Right hindlimb (tissue), 1 donor: ENCODE measurements at regions not wholly inside any gene's neighbourhood (a gene's known extent, or its start where the extent isn't known, plus 50 kb on each side); places are given as distances from the start of the nearest gene placed in this dataset.
"Not testable (repeated sequence)": the region's sequence is repeated elsewhere in the genome, so short reads cannot be mapped to it uniquely, and the experiment has no call there.

Experiments used
- DNase-seq: peaks from one replicate; pipeline ENCODE4 v3.0.0-alpha.2; 2018

DNA sequence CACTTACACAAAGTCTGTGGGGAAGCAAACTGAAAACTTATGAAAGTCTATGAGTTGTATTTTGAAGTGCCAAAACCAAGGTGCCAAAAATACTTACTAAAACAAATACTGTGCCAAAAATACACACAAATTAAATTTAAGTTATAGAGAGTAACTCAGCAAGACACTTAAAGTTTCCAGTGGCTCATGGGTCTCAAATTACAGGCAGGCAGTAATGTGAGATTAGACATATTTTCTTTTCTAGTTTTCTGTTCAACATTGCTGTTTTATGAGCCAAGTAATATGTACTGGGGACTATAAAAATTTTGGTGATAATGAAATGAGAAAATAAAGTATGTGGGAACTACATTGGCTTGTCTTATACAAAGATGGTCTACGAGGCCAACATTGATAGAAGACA, 172.2 kb upstream of the SNX2 start:
- no peak for DNase-seq

DNA sequence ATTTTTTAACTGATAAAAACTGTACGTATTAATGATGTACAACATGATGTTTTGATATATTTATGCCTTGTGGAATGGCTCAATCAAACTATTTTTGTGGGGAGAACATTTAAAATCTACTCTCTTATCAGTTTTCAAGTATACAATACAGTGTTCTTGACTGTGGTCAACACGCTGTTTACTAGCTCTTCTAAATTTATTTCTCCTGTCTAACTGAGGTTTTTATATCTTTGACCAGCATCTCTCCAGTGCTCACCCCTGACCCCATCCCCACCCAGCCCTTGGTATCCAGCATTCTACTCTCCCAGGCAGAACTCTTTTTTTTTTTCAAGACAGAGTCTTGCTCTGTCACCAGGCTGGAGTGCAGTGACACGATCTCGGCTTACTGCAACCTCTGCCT, 169.6 kb upstream of the SNX2 start:
- no peak for DNase-seq

GRCh38 chr5:122607818-122608217, 167.1 kb upstream of the SNX2 start:
- DNase-seq, result no peak

- DNase-seq, result no peak
These were observed 166.7 kb upstream of the SNX2 start for GRCh38 chr5:122608222-122608621.

GRCh38 chr5:122611406-122611805, 163.5 kb upstream of the SNX2 start:
- DNase-seq, result no peak

GRCh38 chr5:122612901-122613300, 162.0 kb upstream of the SNX2 start:
- DNase-seq, result no peak

DNA sequence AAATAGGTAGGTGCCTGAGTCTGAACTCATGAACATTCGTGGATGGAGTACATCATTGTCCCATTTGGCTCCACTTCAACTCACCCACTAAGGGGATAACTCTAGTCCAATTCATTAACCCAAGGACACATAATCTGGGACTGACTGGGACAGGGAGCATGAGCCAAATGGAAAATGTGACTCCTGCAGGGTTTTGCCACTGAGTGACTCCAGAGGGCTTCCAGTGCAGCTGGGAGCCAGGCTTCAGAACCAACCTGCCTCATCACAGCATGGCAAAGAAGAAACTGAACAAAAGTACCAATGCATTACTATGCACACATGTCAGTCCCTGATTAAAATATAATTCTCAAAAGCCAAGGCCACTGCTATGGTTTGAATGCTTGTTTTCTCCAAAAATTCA, 159.7 kb upstream of the SNX2 start:
- no peak for DNase-seq

GRCh38 chr5:122615832-122616231, 159.0 kb upstream of the SNX2 start:
- DNase-seq, result no peak

GRCh38 chr5:122618046-122618445, 156.8 kb upstream of the SNX2 start:
- not testable (repeated sequence) for DNase-seq

- not testable (repeated sequence) for DNase-seq
These were observed 154.1 kb upstream of the SNX2 start for GRCh38 chr5:122620768-122621167.

- not testable (repeated sequence) for DNase-seq
These were observed 146.2 kb upstream of the SNX2 start for GRCh38 chr5:122628714-122629113.

GRCh38 chr5:122629121-122629677, 145.7 kb upstream of the SNX2 start:
- DNase-seq, result no peak

DNA sequence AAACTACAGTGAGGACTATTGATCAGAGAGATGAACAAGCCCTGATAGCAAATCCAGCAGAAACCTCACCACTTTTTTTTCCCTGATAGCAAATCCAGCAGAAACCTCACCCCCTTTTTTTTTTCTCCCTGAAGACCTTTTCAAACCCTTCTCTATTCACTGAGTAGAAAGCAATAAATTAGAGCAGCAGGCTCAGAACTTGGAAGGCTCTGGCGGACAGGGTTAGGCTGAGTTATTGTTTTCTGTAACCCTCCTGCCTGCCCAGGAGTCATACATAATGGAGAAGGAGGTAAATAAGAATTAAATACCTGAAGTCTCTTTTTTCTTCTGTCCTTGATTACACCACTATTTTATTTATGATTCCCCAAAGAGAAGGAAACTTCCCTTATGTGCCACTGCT, 136.3 kb upstream of the SNX2 start:
- no peak for DNase-seq

- DNase-seq, result no peak
These were observed 135.8 kb upstream of the SNX2 start for GRCh38 chr5:122639033-122639432.

GRCh38 chr5:122639864-122640263, 135.0 kb upstream of the SNX2 start:
- no peak for DNase-seq

DNA sequence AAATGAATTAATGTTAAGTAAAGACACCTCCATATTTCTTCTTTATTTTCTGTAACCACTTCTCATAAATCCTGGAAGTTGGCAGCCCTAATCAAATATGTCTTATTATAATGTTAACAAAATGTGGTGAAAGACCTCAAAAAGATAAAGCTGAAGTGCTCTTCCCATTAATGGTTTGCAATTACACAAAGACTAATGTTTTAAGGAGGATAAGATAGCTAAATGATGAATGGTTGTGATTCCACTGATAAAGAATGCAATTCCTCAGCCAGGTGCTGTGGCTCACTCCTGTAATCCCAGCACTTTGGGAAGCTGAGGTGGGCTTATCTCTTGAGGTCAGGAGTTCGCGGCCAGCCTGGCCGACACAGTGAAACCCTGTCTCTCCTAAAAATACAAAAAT, 125.8 kb upstream of the SNX2 start:
- no peak for DNase-seq

- no peak for DNase-seq
These were observed 121.5 kb upstream of the SNX2 start for GRCh38 chr5:122653087-122654017.

GRCh38 chr5:122656160-122656559, 118.7 kb upstream of the SNX2 start:
- no peak for DNase-seq

DNA sequence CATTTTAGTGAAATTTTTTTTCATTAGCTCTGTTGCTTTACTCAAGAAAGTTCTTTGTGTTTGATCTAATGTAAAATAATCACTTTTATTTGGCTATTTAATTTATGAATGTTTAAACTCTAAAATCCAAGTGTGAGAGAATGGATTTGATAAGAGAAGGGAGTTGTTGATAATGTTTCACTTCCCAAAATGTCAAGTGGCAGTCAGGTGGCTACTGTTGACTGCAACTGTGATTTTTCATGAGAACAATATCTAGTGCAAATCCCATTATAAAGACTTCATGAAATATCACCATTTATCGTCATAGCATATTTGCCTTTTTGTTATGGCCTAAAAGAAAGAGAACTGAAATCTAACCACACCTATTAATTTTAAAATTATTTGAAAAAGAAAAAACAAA, 118.3 kb upstream of the SNX2 start:
- DNase-seq, result no peak

DNA sequence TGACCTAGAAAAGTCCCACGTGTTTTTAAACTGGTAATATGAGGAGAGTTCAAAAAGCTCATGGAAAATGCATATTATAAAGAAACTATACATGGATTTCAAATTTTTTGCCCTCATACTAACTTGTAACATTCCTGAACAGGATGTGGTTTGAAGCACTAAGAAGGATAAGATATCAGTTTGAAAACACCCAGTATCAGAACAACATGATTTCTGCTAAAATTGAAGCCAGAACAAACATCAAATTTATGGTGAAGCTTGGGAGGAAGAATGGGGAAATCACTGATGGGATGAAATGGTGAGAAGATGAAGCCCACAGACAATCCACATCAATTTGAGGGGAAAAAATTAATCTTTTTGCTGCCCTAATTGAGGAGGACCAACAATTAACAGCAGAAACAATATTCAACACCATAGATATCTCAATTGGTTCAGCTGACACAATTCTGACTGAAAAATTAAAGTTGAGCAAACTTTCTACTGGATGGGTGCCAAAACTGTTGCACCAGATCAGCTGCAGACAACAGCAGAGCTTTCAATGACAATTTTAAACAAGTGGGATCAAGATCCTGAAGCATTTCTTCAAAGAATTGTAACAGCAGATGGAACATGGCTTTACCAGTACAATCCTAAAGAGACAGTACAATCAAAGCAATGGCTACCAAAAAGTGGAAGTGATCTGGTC, 113.2 kb upstream of the SNX2 start:
- no peak for DNase-seq

DNA sequence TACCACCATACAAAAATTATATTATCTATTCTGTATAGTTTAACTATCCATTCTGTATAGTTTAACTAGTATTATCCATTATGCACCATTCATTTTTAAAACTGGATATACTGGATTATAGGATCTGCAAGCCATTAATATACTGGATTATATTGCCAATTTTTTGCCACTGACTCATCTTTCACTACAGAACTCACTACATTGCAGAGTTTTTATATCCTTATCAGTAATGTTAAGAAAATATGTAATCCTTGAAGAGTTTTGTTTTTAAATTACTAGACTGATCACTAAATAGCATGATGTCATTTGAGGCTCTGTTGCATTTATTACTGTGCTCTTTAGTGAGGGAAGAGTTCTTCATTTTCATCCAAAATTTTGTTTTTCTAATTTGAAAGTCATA, 109.8 kb upstream of the SNX2 start:
- no peak for DNase-seq

GRCh38 chr5:122668552-122668951, 106.3 kb upstream of the SNX2 start:
- DNase-seq, result no peak

DNA sequence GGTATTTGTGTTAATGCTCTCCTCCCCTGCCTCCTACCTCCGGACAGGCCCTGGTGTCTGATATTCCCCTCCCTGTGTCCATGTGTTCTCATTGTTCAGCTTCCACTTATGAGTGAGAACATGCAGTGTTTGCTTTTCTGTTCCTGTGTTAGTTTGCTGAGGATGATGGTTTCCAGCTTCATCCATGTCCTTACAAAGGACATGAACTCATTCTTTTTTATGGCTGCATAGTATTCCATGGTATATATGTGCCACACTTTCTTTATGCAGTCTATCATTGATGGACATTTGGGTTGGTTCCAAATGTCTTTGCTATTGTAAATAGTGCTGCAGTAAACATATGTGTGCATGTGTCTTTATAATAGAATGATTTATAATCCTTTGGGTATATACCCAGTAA, 105.2 kb upstream of the SNX2 start:
- DNase-seq, result not testable (repeated sequence)

DNA sequence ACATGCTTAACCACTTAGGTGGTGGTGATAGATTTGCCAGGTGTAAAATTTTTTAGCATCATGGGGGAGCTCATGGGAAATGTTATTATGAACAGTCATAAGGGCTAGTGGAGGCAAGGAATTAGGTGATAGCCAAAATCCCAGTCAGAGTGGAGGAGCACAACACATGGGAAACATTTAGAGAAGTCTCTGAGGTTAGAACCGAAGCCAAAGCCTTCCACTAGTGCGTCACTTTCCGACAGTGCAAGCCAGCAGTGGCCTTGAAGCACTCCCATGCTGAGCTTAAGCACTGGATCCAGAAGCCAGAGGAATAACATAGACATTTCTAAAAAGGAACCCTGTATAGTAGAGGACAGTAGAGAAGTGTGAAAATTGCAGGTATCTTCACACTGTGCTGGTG, 101.5 kb upstream of the SNX2 start:
- DNase-seq, result peak; percentile 91
